Activated CD8-positive, alpha-beta memory T cell treated with anti-CD3 and anti-CD28 coated beads for 36 hours (primary cell): ENCODE measurements at regions not wholly inside any gene's neighbourhood (a gene's known extent, or its start where the extent isn't known, plus 50 kb on each side); places are given as distances from the start of the nearest gene placed in this dataset.

Source experiments
- CTCF ChIA-PET: fragments of 350-600 bp; sonication (Branson Sonifier 250); formaldehyde crosslinking; loops from one replicate; lab custom pipeline; 2021; ENCODE audit warnings: antibody characterized with exemption; lab: Charles Lee
- POLR2A ChIA-PET: fragments of 350-600 bp; sonication (Branson Sonifier 250); formaldehyde crosslinking; loops from one replicate; lab custom pipeline; 2021; ENCODE audit warnings: antibody characterized with exemption; lab: Charles Lee

- ChIA-PET CTCF (no interaction called here), POLR2A (no interaction called here)
Observed at GRCh38 chr5:35438786-35439185, 178.9 kb upstream of the SPEF2 start.

- CTCF ChIA-PET, result no interaction called here
- POLR2A ChIA-PET, result no interaction called here
Observed at GRCh38 chr5:35438288-35438687, 179.4 kb upstream of the SPEF2 start.

DNA sequence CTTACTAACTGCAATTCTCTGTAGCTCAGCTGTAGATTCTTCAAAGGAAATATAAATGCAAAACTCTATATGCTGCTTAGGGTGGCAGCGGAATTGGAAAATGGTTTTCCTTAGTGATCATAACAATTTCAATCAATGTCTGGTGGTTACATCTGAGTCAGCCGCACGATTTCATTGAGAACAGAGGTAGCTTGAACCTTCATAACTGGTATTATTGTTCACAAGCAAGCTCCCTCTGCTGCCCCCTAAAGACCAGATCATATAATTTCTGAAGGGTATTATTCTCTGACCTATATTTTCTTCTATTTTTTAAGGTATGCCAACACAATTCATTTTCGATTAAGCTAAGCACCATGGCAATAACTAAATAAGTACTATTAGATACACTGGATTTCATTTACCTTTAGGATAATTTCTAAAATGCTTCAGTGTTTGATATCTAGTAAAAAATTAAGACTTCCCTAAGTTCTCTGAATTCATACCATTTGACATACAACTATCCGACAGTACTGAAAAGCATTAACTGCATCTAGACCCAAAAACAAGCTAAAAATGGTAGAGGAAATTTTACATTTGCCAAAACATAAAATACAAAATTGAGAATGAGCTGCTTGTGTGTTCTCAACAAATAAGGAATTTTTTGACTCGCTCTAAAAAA is 181.1 kb upstream of the SPEF2 start:
- ChIA-PET CTCF (interaction anchor here (1.3 kb wide), 1 partner anchor 12 kb away, joined by 3 read pairs; no protein-coding TSS in a partner anchor), POLR2A (no interaction called here)

- ChIA-PET POLR2A (no interaction called here), CTCF (no interaction called here)
Observed at GRCh38 chr5:35430381-35431162, 187.1 kb upstream of the SPEF2 start.

- ChIA-PET POLR2A (no interaction called here), CTCF (no interaction called here)
Observed at GRCh38 chr5:35420200-35420599, 189.9 kb upstream of the PRLR start.

DNA sequence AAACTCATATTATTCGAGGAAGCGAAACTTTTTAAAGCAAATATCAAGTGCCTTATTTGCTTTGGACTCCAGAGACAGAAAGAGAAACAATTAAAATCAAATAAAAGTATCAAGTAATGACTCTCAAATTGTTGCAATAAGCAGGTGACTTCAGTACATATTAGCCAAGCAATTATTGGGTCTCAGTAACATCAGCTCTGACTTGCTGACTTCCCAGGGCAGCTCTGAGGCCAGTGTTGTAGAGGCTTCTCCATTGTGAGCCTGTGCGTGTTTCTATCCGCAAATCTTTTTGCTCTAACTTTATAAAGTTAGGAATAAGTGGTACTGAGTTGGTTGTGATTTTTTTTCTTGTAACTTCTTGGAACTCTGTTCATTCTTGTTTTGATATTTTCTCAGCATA is 186.8 kb upstream of the PRLR start:
- ChIA-PET CTCF (no interaction called here), POLR2A (no interaction called here)

- ChIA-PET POLR2A (no interaction called here), CTCF (no interaction called here)
Observed at GRCh38 chr5:35416217-35416988, 186.1 kb upstream of the PRLR start.

GRCh38 chr5:35415309-35415708 is 185.0 kb upstream of the PRLR start:
- CTCF ChIA-PET, result no interaction called here

DNA sequence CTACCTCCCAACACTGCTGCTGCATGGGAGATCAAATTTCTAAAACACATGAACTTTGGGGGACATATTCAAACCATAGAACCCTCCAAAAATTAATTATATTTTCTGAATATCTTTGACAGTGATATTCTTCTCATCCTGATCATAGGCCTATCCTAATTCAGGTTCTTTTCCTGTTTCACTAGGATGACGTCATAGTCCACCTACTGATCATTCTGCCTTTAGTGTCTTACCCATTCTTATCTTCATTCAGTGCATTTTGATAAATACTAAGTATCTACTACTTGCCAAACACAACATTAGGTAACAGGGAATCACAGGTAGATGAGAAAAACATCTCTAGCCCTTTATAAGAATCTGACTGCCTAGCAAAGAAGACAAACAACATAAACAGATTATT is 179.1 kb upstream of the PRLR start:
- ChIA-PET POLR2A (no interaction called here), CTCF (no interaction called here)

More at GRCh38 chr5:35415309-35415708, 185.0 kb upstream of the PRLR start:
- POLR2A ChIA-PET, result no interaction called here

DNA sequence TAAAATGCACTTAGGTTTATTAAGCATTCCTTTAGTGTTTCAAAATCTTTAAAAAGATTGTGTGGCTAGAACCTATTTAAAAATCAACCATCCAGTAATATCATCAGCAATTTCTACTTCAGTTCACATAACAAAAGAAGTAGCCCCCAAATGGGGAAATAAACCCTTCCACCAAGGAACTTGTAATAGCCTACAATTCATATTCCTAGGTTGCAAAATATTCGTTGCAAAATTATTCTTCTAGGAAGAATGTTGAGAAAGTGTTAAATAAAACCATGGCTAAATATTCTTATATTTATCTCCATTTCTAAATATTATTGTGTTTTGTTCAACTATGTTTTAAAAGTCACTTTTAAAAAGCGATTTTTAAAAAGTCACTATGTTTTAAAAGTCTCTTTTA is 177.9 kb upstream of the PRLR start:
- CTCF ChIA-PET, result no interaction called here
- POLR2A ChIA-PET, result no interaction called here

DNA sequence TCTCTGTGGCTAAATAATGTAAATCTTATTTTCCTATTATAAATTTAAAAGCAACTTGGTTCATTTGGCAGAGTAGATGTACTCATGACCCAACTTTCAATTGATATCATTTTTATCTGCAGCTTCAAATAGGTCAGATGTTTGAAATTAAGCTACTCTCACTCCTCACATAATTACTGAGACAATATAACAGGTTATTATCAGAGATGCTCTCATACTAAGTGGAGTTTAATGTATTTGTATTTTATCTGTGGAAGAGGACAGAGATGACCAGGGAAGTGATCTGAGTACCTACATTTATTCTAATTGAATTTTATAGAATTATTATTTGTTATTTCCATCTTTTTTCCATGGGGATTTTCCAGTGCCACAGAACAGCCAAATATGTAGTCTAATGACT is 177.4 kb upstream of the PRLR start:
- ChIA-PET CTCF (no interaction called here), POLR2A (no interaction called here)

DNA sequence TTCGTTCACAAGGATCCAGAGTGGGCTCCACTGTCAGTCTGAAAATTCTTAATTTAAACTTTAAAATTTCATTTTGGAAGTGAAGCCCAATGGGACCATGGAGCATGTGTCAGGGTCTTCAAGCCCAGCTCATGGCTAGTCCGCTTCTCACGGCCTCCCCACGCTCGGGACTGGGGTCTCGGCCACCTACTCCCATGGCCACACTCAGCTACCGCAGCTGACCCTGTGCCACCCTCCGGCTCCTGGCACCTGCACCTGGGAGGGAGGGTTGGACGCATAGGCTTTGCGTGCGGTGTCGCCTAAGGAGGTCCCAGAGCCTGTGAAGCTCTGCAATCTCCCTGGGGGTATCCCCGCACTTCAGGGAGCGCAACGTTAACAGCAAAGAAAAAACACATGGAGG is 175.7 kb upstream of the PRLR start:
- ChIA-PET POLR2A (no interaction called here), CTCF (no interaction called here)

DNA sequence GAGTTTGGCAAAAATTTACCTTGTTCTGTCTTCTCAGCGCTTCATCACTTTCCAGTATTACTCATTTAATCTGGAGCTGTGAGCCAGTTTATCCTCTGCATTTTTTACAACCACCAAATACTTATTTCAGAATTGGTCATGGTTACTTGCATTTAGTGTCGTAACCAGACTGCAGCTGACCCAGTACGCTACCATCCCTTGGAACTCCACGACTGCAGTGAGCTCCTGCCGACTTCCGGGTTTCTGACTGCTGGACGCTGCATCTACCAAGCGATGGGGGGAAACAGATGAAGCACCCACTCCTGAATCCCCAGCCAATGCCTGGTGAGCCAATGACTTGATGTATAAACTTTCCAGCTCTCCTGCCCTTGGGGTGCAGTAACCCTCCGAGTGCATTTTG is 174.4 kb upstream of the PRLR start:
- ChIA-PET CTCF (no interaction called here), POLR2A (no interaction called here)

- CTCF ChIA-PET, result no interaction called here
- POLR2A ChIA-PET, result no interaction called here
Observed at GRCh38 chr5:35393901-35394300, 163.6 kb upstream of the PRLR start.

GRCh38 chr5:35384658-35385057 is 154.4 kb upstream of the PRLR start:
- CTCF ChIA-PET, result no interaction called here
- POLR2A ChIA-PET, result no interaction called here

DNA sequence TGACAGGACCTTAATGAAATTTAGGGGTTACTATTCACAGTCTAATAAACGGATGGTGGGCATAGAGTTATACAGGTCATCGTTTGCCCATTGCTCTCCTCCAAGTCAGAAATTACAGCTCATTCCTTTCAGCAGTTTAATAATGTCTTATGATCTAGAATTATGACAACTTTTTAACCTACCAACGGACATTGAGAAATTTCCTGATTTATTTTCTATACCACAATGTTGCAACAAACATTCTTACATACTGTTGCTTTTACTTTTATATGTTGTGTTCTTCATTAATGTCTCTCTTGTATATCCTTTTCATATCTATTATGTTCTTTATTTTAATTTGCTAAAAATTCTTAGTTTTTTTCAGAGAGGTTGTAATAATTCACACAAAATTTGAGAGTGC is 152.8 kb upstream of the PRLR start:
- ChIA-PET CTCF (no interaction called here), POLR2A (no interaction called here)

- CTCF ChIA-PET, result no interaction called here
- POLR2A ChIA-PET, result no interaction called here
Observed at GRCh38 chr5:35377653-35378052, 147.4 kb upstream of the PRLR start.

DNA sequence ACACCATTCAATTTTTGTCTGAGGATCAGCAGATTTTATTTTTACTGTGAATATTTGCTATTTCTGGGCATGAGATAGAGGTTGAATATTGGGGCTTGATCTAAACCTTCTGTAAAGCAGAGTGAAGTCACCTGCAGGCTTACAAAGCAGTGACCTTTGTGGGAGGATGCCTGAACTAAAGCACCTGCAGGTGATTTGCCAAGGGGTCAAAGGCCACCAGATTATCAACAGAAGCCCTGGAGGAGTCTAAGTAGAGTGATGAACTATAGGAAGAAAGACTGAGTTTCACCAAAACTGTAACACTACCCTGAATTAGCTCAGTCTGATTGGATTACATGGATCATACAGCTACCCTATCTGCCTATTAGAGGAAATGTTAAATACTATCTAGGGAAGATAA is 144.3 kb upstream of the PRLR start:
- POLR2A ChIA-PET, result no interaction called here
- CTCF ChIA-PET, result no interaction called here

GRCh38 chr5:35373249-35373648 is 143.0 kb upstream of the PRLR start:
- ChIA-PET POLR2A (no interaction called here), CTCF (no interaction called here)

- CTCF ChIA-PET, result no interaction called here
- POLR2A ChIA-PET, result no interaction called here
Observed at GRCh38 chr5:35372482-35372881, 142.2 kb upstream of the PRLR start.
